ENCODE measurements at regions not wholly inside any gene's neighbourhood (a gene's known extent, or its start where the extent isn't known, plus 50 kb on each side); places are given as distances from the start of the nearest gene placed in this dataset.

GRCh38 chr14:53378142-53378541 lies 225.0 kb upstream of the DDHD1 start:
- Histone ChIP-seq H3K9me3 (ENCODE audit: control insufficient read depth, low read length) (no peaks in the 10 kb centered on the region), H3K9ac (ENCODE audit: extremely low read depth, low read length, poor library complexity, severe bottlenecking) (no peak overlapping the region), H3K36me3 (ENCODE audit: control insufficient read depth, insufficient read depth, low read length) (no peaks in the 10 kb centered on the region), H3K27me3 (ENCODE audit: control insufficient read depth, insufficient read depth, low read length, poor library complexity, severe bottlenecking) (no peaks in the 10 kb centered on the region), H3K4me3 (ENCODE audit: low read length) (no peak overlapping the region), H3K27ac (ENCODE audit: low read depth, low read length) (no peak overlapping the region), H3K4me1 (ENCODE audit: control insufficient read depth, insufficient read depth, low read length) (no peaks in the 10 kb centered on the region)
- no peaks in the 10 kb centered on the region for H3K36me3 Mint-ChIP-seq (ENCODE audit: low read depth)
- DNase-seq = no peak
- no peak overlapping the region for H3K4me3 Mint-ChIP-seq
- no peak for TF ChIP-seq CTCF (conservative IDR thresholded peaks at IDR 0.05)
- no peaks in the 10 kb centered on the region for H3K4me1 Mint-ChIP-seq
- H3K27me3 Mint-ChIP-seq (ENCODE audit: insufficient read depth) = no peaks in the 10 kb centered on the region
- 91 to 100% methylated on average over 4 of the region's 4 CpGs for WGBS, 2 experiments (ENCODE audit: insufficient coverage in 1 of 2, insufficient read length in 1 of 2)
- no peaks in the 10 kb centered on the region for H3K9me3 Mint-ChIP-seq
- H3K27ac Mint-ChIP-seq = no peak overlapping the region

GRCh38 chr14:53376064-53376463 lies 222.9 kb upstream of the DDHD1 start:
- Histone ChIP-seq H3K36me3 (ENCODE audit: control insufficient read depth, insufficient read depth, low read length) (no peaks in the 10 kb centered on the region), H3K27me3 (ENCODE audit: control insufficient read depth, insufficient read depth, low read length, poor library complexity, severe bottlenecking) (no peaks in the 10 kb centered on the region), H3K4me1 (ENCODE audit: control insufficient read depth, insufficient read depth, low read length) (peaks cover 1% of the 10 kb centered on the region), H3K9ac (ENCODE audit: extremely low read depth, low read length, poor library complexity, severe bottlenecking) (no peak overlapping the region), H3K9me3 (ENCODE audit: control insufficient read depth, low read length) (no peaks in the 10 kb centered on the region), H3K4me3 (ENCODE audit: low read length) (no peak overlapping the region), H3K27ac (ENCODE audit: low read depth, low read length) (no peak overlapping the region)
- Mint-ChIP-seq H3K27me3 (ENCODE audit: insufficient read depth) (no peaks in the 10 kb centered on the region), H3K9me3 (no peaks in the 10 kb centered on the region), H3K4me1 (peaks cover 5% of the 10 kb centered on the region), H3K36me3 (ENCODE audit: low read depth) (no peaks in the 10 kb centered on the region), H3K27ac (no peak overlapping the region), H3K4me3 (no peak overlapping the region)
- no peak for DNase-seq
- no peak for TF ChIP-seq CTCF (conservative IDR thresholded peaks at IDR 0.05)
- WGBS, 2 experiments (ENCODE audit: insufficient coverage in 1 of 2, insufficient read length in 1 of 2) = 95 to 100% methylated on average over 2 of the region's 2 CpGs

GRCh38 chr14:53375599-53375998 lies 222.5 kb upstream of the DDHD1 start:
- WGBS, 2 experiments (ENCODE audit: insufficient coverage in 1 of 2, insufficient read length in 1 of 2) = 71 to 85% methylated on average over 3 of the region's 3 CpGs

More at GRCh38 chr14:53375599-53375998, 222.5 kb upstream of the DDHD1 start:
- Histone ChIP-seq H3K27me3 (ENCODE audit: control insufficient read depth, insufficient read depth, low read length, poor library complexity, severe bottlenecking) (no peaks in the 10 kb centered on the region), H3K4me1 (ENCODE audit: control insufficient read depth, insufficient read depth, low read length) (peaks cover 6% of the 10 kb centered on the region), H3K27ac (ENCODE audit: low read depth, low read length) (no peak overlapping the region), H3K9ac (ENCODE audit: extremely low read depth, low read length, poor library complexity, severe bottlenecking) (no peak overlapping the region), H3K9me3 (ENCODE audit: control insufficient read depth, low read length) (no peaks in the 10 kb centered on the region), H3K4me3 (ENCODE audit: low read length) (no peak overlapping the region), H3K36me3 (ENCODE audit: control insufficient read depth, insufficient read depth, low read length) (no peaks in the 10 kb centered on the region)
- Mint-ChIP-seq H3K27ac (no peak overlapping the region), H3K27me3 (ENCODE audit: insufficient read depth) (no peaks in the 10 kb centered on the region), H3K9me3 (no peaks in the 10 kb centered on the region), H3K36me3 (ENCODE audit: low read depth) (no peaks in the 10 kb centered on the region), H3K4me3 (no peak overlapping the region), H3K4me1 (peaks cover 10% of the 10 kb centered on the region)
- no peak for DNase-seq
- TF ChIP-seq CTCF (conservative IDR thresholded peaks at IDR 0.05) = no peak
